ENCODE measurements at regions not wholly inside any gene's neighbourhood (a gene's known extent, or its start where the extent isn't known, plus 50 kb on each side); places are given as distances from the start of the nearest gene placed in this dataset.

DNA sequence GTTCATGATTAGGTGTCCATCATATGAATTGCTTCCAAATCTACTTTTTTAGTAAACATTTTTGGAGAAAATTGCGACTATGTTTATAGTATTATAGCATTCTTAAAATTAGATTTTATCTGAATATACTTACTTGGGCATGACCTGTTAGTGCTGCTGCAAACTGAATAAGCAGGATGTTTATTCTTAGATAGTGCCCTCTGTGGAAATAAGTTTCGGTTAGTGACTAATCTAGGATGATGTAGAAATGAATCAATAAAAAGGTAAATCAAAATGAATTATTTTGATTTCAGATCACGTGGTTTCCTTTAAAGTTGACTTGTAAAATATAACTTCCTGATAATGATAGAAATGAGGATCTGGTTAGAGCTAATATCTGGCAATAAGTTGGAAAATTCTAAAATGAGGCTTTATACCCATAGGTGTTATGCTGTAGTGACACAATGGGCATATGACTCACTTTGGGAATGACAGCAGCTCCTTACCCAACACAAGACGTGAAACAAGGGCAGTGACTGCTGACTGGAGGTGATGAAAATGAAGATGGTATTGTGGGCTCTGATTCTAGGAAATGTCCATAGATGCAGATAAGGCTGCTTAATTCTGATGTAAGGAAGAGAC, 165.8 kb upstream of the TCF4 start:
- TF ChIP-seq POLR2A (IDR thresholded peaks at IDR 0.05; ENCODE audit: low read depth, low read length) (no peak), POLR2AphosphoS5 (IDR thresholded peaks at IDR 0.05; ENCODE audit: low read depth, low read length) (no peak), TAF1 (IDR thresholded peaks at IDR 0.05; ENCODE audit: borderline replicate concordance, low read depth, low read length) (no peak)

Data from GM12892 (cell line).